Astrocyte (in vitro differentiated cells and primary cell): ENCODE measurements at regions not wholly inside any gene's neighbourhood (a gene's known extent, or its start where the extent isn't known, plus 50 kb on each side); places are given as distances from the start of the nearest gene placed in this dataset.
A peak's percentile ranks its signal among the peaks of the same experiment; 100 is the strongest.

ENCODE experiments used
- DNase-seq: peaks from one replicate; pipeline ENCODE4 v3.0.0-alpha.2; 2010; ENCODE audit warnings: low read depth
- FAIRE-seq: peaks from 2 replicates; lab custom pipeline; 2011; peaks lifted over from hg19 to GRCh38; lab: Jason Lieb, UNC
- H2AFZ ChIP-seq: 2 replicates; pipeline ENCODE4 v1.6.0; 2012; ENCODE audit warnings: low read depth, low read length, inconsistent platforms
- H3K27ac ChIP-seq: 2 replicates; pipeline ENCODE4 v1.5.1; 2011; ENCODE audit warnings: low read depth, low read length, inconsistent platforms
- H3K27me3 ChIP-seq: 2 replicates; pipeline ENCODE4 v1.6.0; 2011; ENCODE audit warnings: low read length, inconsistent platforms; ENCODE audit not compliant: insufficient read depth
- H3K36me3 ChIP-seq: 2 replicates; pipeline ENCODE4 v1.5.1; 2011; ENCODE audit warnings: low read length, inconsistent platforms; ENCODE audit not compliant: insufficient read depth
- H3K4me1 ChIP-seq: 2 replicates; pipeline ENCODE4 v1.5.1; 2011; ENCODE audit warnings: low read length, inconsistent platforms; ENCODE audit not compliant: insufficient read depth
- H3K4me2 ChIP-seq: 2 replicates; pipeline ENCODE4 v1.6.0; 2012; ENCODE audit warnings: low read length, inconsistent platforms
- H3K4me3 ChIP-seq: 2 replicates; pipeline ENCODE4 v1.5.1; 2011; ENCODE audit warnings: low read depth, mild to moderate bottlenecking, low read length, inconsistent platforms; ENCODE audit not compliant: insufficient read depth
- H3K79me2 ChIP-seq: 2 replicates; pipeline ENCODE4 v1.6.0; 2012; ENCODE audit warnings: mild to moderate bottlenecking, low read length, inconsistent platforms; ENCODE audit not compliant: insufficient read depth
- H3K9ac ChIP-seq: 2 replicates; pipeline ENCODE4 v1.6.0; 2012; ENCODE audit warnings: mild to moderate bottlenecking, low read length, inconsistent platforms
- H3K9me3 ChIP-seq: 2 replicates; pipeline ENCODE4 v1.5.1; 2012; ENCODE audit warnings: low read depth, mild to moderate bottlenecking, low read length, inconsistent platforms; ENCODE audit not compliant: insufficient read depth
- H4K20me1 ChIP-seq: 2 replicates; pipeline ENCODE4 v1.6.0; 2012; ENCODE audit warnings: low read length, inconsistent platforms; ENCODE audit not compliant: insufficient read depth
- H3K27ac Mint-ChIP-seq: one replicate; pipeline ENCODE4 v1.8.0; 2021; ENCODE audit warnings: mild to moderate bottlenecking, mixed read lengths; ENCODE audit not compliant: unreplicated experiment
- H3K27me3 Mint-ChIP-seq: one replicate; pipeline ENCODE4 v1.8.0; 2021; ENCODE audit warnings: low read depth, mixed read lengths; ENCODE audit not compliant: unreplicated experiment
- H3K36me3 Mint-ChIP-seq: one replicate; pipeline ENCODE4 v1.8.0; 2021; ENCODE audit warnings: low read depth, mixed read lengths; ENCODE audit not compliant: unreplicated experiment
- H3K4me1 Mint-ChIP-seq: one replicate; pipeline ENCODE4 v1.8.0; 2021; ENCODE audit warnings: low read depth, mixed read lengths; ENCODE audit not compliant: unreplicated experiment
- H3K4me3 Mint-ChIP-seq: one replicate; pipeline ENCODE4 v1.8.0; 2021; ENCODE audit warnings: mild to moderate bottlenecking, moderate library complexity, mixed read lengths; ENCODE audit not compliant: unreplicated experiment
- H3K9me3 Mint-ChIP-seq: one replicate; pipeline ENCODE4 v1.8.0; 2021; ENCODE audit warnings: mild to moderate bottlenecking, mixed read lengths; ENCODE audit not compliant: unreplicated experiment
- CTCF ChIP-seq: IDR thresholded peaks from 2 replicates; pipeline ENCODE4 v1.5.1; 2011; ENCODE audit warnings: low read depth, mild to moderate bottlenecking, inconsistent platforms, low read length, moderate library complexity; ENCODE audit not compliant: insufficient read depth
- EZH2 ChIP-seq: IDR thresholded peaks from 2 replicates; pipeline ENCODE4 v1.6.1; 2012; ENCODE audit warnings: mild to moderate bottlenecking, low read length, inconsistent platforms; ENCODE audit not compliant: insufficient read depth

DNA sequence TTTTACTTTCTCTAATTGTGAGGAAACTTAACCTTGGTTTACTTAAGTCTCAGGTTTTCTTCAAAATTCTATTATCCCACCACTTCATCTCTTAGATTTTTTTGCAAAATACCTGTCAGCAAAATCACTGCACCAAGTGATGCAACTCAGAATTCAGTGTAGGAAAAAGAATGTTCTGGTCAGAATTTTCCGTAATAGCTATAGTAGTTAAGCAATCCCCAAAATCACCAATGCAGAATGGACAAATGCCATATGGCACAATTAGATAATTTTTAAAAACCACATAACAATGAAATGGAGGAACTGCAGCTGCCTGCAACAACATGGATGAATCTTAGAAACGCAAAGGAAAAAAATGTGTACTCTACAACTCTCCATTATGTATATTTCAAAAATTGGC lies 373.1 kb downstream of the NAF1 start:
- Histone ChIP-seq H2AFZ (no peak overlapping the region), H3K27me3 (no peaks in the 10 kb centered on the region), H3K9ac (no peak overlapping the region), H3K36me3 (no peaks in the 10 kb centered on the region), H3K79me2 (no peaks in the 10 kb centered on the region), H4K20me1 (no peaks in the 10 kb centered on the region), H3K27ac (no peak overlapping the region), H3K4me2 (no peak overlapping the region), H3K4me1 (no peaks in the 10 kb centered on the region), H3K9me3 (no peaks in the 10 kb centered on the region), H3K4me3 (no peak overlapping the region)
- FAIRE-seq (no peak), DNase-seq (peak; percentile 56)
- Mint-ChIP-seq H3K27ac (no peak overlapping the region), H3K36me3 (no peaks in the 10 kb centered on the region), H3K27me3 (no peaks in the 10 kb centered on the region), H3K4me3 (no peak overlapping the region), H3K9me3 (no peaks in the 10 kb centered on the region), H3K4me1 (peaks cover 10% of the 10 kb centered on the region)
- TF ChIP-seq EZH2 (no peak), CTCF (no peak)

DNA sequence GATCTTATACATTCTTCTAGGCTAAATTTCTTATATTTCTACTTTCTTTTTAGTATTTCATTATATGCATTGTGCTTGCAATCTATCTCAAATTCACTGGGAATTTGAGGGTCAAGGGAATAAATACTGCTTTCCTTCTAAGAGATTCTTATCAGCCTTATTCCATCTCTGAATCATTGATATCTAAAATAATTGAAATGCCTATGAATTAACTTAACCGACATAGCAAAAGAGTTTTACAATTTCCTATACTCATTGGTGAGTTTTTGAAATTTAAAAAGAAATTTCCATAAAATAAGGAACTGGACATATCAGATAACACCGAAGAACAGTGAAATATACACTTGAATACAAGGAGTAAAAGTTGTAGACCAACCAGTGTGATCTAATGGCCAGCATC lies 373.7 kb downstream of the NAF1 start:
- H3K27ac ChIP-seq: no peak overlapping the region
- H3K36me3 ChIP-seq: no peaks in the 10 kb centered on the region
- no peaks in the 10 kb centered on the region for H3K9me3 ChIP-seq
- H3K4me3 ChIP-seq: no peak overlapping the region
- H3K27me3 Mint-ChIP-seq: no peaks in the 10 kb centered on the region
- H3K36me3 Mint-ChIP-seq: no peaks in the 10 kb centered on the region
- no peaks in the 10 kb centered on the region for H4K20me1 ChIP-seq
- H3K4me3 Mint-ChIP-seq: no peak overlapping the region
- no peaks in the 10 kb centered on the region for H3K4me1 ChIP-seq
- DNase-seq (no peak), FAIRE-seq (no peak)
- H3K79me2 ChIP-seq: no peaks in the 10 kb centered on the region
- no peaks in the 10 kb centered on the region for H3K27me3 ChIP-seq
- no peak overlapping the region for H2AFZ ChIP-seq
- H3K9me3 Mint-ChIP-seq: no peaks in the 10 kb centered on the region
- H3K27ac Mint-ChIP-seq: no peak overlapping the region
- peaks cover 10% of the 10 kb centered on the region for H3K4me1 Mint-ChIP-seq
- no peak overlapping the region for H3K9ac ChIP-seq
- TF ChIP-seq CTCF: no peak
- H3K4me2 ChIP-seq: no peak overlapping the region

- no peak for FAIRE-seq
- H3K27me3 ChIP-seq: no peaks in the 10 kb centered on the region
- Mint-ChIP-seq H3K9me3 (no peaks in the 10 kb centered on the region), H3K36me3 (no peaks in the 10 kb centered on the region), H3K27me3 (no peaks in the 10 kb centered on the region), H3K4me3 (no peak overlapping the region), H3K4me1 (peaks cover 10% of the 10 kb centered on the region), H3K27ac (no peak overlapping the region)
- H3K79me2 ChIP-seq: no peaks in the 10 kb centered on the region
- H3K36me3 ChIP-seq: no peaks in the 10 kb centered on the region
- H3K4me3 ChIP-seq: no peak overlapping the region
- H4K20me1 ChIP-seq: no peaks in the 10 kb centered on the region
- H3K4me2 ChIP-seq: no peak overlapping the region
- H3K4me1 ChIP-seq: no peaks in the 10 kb centered on the region
- no peak for TF ChIP-seq CTCF
- TF ChIP-seq EZH2: no peak
- no peak overlapping the region for H3K9ac ChIP-seq
- H3K9me3 ChIP-seq: no peaks in the 10 kb centered on the region
- no peak overlapping the region for H3K27ac ChIP-seq
- no peak overlapping the region for H2AFZ ChIP-seq
- peak; percentile 13 for DNase-seq
Observed at GRCh38 chr4:162791226-162791625, 375.5 kb downstream of the NAF1 start.
